ENCODE measurements at regions not wholly inside any gene's neighbourhood (a gene's known extent, or its start where the extent isn't known, plus 50 kb on each side); places are given as distances from the start of the nearest gene placed in this dataset.
"Not testable (repeated sequence)": the region's sequence is repeated elsewhere in the genome, so short reads cannot be mapped to it uniquely, and the experiment has no call there.

DNA sequence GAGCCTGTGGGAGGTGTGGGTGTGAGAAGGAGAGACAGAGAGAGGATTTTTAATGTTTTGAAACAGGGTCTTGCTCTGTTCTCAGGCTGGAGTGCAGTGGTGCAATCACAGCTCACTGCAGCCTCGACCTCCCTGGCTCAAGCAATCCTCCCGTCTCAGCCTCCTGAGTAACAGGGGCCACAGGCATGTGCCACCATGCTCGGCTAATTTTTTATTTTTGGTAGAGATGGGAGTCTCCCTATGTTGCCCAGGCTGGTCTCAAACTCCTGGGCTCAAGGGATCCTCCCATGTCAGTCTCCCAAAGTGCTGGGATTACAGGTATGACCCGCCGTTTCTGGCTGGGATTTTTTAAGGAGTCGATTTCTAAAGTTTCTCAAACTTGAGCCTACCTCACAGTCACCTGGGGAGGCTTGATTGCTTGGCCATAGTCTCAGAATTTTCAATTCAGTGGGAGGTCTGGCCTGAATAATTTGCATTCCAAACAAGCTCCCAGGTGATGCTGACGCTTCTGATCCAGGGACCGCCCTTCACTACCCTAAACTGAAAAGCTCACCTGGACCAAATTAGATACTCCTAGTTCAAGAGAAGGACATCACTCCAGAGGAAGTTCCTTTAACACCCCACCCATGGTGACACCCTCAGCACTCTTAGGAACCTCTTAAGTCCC is 70.8 kb upstream of the SLC1A4 start:
- no peak for DNase-seq (ENCODE audit: low read depth in 2 of 2)

- DNase-seq (ENCODE audit: low read depth in 2 of 2) = no peak
Measured at GRCh38 chr2:64919261-64919660, 69.9 kb upstream of the SLC1A4 start.

DNA sequence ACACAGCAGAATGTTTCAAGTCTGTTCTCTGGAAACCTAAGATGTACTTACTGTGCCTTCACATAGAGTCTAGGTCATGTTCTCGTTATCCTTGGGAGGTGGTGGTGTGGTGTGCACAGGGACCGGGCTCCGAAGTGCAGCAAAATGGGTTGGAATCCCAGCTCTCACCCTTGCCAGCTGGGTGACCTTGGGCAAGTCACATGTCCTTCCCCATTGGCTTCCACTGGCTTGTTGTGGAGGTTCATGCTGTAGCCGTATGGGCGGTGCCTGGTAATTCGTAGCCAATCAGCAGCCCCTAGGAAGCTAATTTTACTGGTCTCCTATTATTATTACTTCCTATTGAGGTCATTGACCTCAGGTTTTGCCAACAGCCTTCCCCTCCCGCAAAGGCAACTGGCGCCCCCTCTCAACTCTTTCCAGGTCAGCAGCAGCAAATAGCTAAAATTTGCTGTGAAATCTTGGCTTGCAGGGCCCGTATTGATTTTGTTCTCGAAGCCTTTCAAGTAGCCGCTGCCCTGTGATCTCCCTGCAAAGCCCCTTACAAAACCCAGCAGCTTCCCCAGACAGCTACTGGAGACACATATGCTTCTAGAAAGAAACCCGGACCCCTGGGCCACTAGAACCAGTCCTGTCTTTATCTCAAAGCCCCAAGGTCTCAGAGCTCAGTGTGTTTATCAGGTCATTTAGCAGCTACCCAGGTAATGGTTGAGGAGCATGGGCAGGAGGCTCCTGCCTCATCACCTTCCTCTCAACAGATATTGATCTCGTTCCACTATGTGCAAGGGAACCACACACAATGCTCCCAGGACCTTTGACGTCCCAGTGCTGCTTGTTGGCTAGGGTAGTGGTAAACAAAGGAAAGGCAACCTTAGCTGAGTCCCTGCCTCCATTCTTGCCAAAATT is 66.5 kb upstream of the SLC1A4 start:
- DNase-seq (ENCODE audit: low read depth in 2 of 2) = no peak

- DNase-seq (ENCODE audit: low read depth in 2 of 2) = no peak
Measured at GRCh38 chr2:64923385-64923710, 65.9 kb upstream of the SLC1A4 start.

DNA sequence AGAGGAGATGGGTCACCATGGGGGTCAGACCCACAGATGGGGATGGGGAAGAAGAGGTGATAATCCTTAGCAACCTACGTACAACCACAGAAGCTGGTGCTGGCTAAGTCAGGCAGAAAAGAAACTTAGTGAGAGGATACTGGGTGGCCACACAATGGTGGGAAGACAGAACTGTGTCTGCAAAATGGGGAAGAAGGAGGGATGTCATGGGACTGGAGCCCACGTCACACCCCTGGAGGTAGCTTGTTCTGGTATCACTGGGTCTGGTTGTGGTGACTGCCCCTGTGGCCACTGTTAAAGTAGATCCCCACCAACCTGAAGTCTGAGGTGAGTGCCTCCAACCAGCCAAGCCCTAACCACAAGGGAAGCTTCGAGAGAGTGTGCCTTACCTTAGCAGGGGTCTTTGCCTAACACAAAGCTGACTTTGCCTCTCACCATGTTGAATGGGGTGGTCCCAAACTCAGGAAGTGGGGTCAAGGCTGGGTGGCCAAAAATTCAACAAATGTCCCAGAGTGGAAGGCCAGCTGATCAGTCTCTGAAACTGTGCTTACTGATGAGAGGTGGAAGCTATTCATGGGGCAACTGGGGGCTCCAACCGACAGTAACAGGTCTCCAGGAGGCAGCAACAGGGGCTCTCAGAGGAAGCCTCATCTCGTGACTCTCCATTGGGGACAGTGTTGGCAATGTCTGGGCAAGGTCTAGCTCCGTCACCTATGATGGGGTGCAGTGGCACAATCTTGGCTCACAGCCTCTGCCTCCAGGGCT is 64.8 kb upstream of the SLC1A4 start:
- no peak for DNase-seq (ENCODE audit: low read depth in 2 of 2)

DNA sequence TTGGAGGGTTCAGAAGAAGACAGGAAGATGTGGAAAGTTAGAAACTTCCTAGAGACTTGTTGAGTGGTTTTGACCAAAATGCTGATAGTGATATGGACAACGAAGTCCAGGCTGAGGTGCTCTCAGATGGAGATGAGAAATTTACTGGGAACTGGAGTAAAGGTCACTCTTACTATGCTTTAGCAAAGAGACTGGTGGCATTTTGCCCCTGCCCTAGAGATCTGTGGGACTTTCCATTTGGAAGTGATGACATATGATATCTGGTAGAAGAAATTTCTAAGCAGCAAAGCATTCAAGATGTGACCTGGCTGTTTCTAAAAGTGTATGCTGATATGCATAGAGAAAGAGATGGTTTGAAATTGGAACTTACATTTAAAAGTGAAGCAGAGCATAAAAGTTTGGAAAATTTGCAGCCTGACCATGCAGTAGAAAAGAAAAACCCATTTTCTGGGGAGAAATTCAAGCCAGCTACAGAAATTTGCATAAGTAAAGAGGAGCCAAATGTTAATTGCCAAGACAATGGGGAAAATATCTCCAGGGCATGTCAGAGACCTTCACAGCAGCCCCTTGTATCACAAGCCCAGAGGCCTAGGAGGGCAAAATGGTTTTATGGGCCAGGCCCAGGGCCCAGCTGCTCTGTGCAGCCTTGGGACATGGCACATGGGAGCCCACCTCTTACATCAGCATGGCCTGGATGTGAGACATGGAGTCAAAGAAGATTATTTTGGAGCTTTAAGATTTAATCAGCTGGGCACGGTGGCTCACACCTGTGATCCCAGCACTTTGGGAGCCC is 63.1 kb upstream of the SLC1A4 start:
- not testable (repeated sequence) for DNase-seq (ENCODE audit: low read depth in 2 of 2)

GRCh38 chr2:64928813-64929212 is 60.4 kb upstream of the SLC1A4 start:
- no peak for DNase-seq (ENCODE audit: low read depth in 2 of 2)

DNA sequence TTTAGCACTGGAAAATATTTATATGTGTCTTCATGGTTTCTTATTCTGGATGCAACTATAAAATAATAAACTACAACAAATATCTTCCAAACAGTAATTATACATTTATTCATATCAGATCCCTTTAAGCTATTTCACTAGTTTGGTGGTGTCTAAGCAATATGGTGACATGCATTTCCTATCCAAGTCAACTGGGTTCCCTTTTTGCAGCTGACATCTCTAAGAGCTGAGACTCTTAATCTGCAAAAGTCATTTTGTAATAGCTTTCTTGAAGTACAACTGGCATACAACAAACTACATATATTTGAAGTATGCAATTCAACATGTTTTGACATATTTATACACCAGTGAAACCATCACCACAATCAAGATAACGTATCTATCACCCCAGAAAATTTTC is 59.9 kb upstream of the SLC1A4 start:
- no peak for DNase-seq (ENCODE audit: low read depth in 2 of 2)

- no peak for DNase-seq (ENCODE audit: low read depth in 2 of 2)
Measured at GRCh38 chr2:64930258-64930671, 58.9 kb upstream of the SLC1A4 start.

- no peak for DNase-seq (ENCODE audit: low read depth in 2 of 2)
Measured at GRCh38 chr2:64931246-64932115, 57.7 kb upstream of the SLC1A4 start.

DNA sequence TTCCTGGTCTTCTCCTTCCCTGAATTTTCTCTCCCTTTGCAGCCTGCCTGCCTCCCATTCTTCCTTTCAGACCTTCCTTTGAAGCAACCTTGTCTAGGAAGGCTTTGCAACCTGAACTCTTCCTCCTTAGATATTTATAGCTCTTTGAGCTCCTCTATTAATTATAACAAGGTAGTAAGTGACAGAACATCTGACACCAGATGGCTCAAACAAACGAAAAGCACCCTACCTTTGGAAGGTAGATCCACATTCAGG is 57.2 kb upstream of the SLC1A4 start:
- DNase-seq (ENCODE audit: low read depth in 2 of 2) = no peak

- no peak for DNase-seq (ENCODE audit: low read depth in 2 of 2)
Measured at GRCh38 chr2:64932371-64933216, 56.6 kb upstream of the SLC1A4 start.

- no peak for DNase-seq (ENCODE audit: low read depth in 2 of 2)
Measured at GRCh38 chr2:64934530-64934929, 54.7 kb upstream of the SLC1A4 start.

DNA sequence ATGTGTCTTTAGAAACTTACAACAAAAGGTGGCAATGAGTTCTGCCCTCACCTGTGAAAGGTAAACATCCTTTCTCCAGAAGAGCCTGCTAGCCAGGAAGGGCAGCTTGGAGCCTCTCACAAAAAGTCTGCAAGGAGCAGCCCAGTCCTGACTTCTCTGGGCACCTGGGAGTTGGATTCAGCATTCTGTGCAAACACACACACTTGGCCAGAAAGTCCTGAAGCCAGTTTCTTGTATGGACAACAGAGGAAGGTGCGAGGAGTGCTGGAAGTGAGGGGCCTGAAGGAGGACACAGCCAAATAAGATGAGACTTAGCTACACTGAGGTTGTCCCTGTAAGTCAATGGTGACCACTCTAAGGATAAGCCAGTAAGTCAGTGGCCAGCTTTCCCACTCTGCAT is 52.4 kb upstream of the SLC1A4 start:
- no peak for DNase-seq (ENCODE audit: low read depth in 2 of 2)

GRCh38 chr2:64937314-64937686 is 51.9 kb upstream of the SLC1A4 start:
- not testable (repeated sequence) for DNase-seq (ENCODE audit: low read depth in 2 of 2)

- DNase-seq (ENCODE audit: low read depth in 2 of 2) = no peak
Measured at GRCh38 chr2:64937687-64938491, 51.3 kb upstream of the SLC1A4 start.

- DNase-seq (ENCODE audit: low read depth in 2 of 2) = no peak
Measured at GRCh38 chr2:64938607-64939285, 50.5 kb upstream of the SLC1A4 start.

DNA sequence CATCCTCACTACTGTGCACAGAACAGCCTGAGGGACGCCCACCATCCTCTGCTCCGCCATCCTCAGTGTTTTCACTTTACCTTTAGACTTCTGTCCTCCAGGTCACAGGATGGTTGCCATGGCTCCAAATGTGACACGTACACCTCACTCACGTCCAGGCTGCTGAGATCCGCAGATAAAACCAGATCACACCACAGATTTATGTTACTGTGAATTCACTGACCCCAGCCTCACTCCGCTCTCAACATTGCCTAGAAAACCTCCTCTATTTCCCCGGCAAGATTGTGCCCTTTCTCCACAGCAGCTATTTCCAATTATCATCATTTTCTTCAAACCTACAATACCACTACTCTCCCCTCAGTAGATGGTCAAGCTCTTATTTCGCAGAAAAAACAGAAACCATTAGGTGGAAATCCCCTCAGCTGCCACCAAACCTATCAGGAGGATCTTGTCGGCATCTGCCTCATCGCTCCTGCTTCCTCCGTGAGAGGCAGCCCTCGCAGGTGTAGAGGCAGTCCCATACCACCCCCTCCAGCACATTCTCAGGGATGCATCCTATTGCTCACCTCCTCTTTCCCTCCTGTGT is 49.8 kb upstream of the SLC1A4 start:
- DNase-seq (ENCODE audit: low read depth in 2 of 2) = no peak

Data from stimulated activated CD4-positive, alpha-beta T cell treated with anti-CD3 and anti-CD28 coated beads, Interleukin-1b, Interleukin-23, amount 100 ng/mL, for 4 hours (primary cell).